Activated naive CD8-positive, alpha-beta T cell treated with anti-CD3 and anti-CD28 coated beads, Interleukin-2, amount 10 ng/mL, durations not matched to agents 7 days and 5 days (primary cell): ENCODE measurements at regions not wholly inside any gene's neighbourhood (a gene's known extent, or its start where the extent isn't known, plus 50 kb on each side); places are given as distances from the start of the nearest gene placed in this dataset.

Experiments
- ATAC-seq: fragments of 150-1000 bp; cut with Tn5 transposase; one replicate; pipeline ENCODE4 v1.10.0; 2021; ENCODE audit warnings: low read depth, moderate library complexity
- POLR2A ChIA-PET: fragments of 350-600 bp; sonication (Branson Sonifier 250); formaldehyde crosslinking; loops from one replicate; lab custom pipeline; 2021; ENCODE audit warnings: antibody characterized with exemption; lab: Charles Lee
- DNase-seq: peaks from one replicate; pipeline ENCODE4 v3.0.0; 2021
- H3K27ac Mint-ChIP-seq: one replicate; pipeline ENCODE4 v1.8.0; 2022; ENCODE audit warnings: mild to moderate bottlenecking, mixed read lengths
- H3K27me3 Mint-ChIP-seq: one replicate; pipeline ENCODE4 v1.8.0; 2022; ENCODE audit warnings: mild to moderate bottlenecking, moderate library complexity, mixed read lengths
- H3K36me3 Mint-ChIP-seq: one replicate; pipeline ENCODE4 v1.8.0; 2021; ENCODE audit warnings: mild to moderate bottlenecking, mixed read lengths
- H3K4me1 Mint-ChIP-seq: one replicate; pipeline ENCODE4 v1.8.0; 2021; ENCODE audit warnings: mixed read lengths
- H3K4me3 Mint-ChIP-seq: one replicate; pipeline ENCODE4 v1.8.0; 2022; ENCODE audit warnings: mild to moderate bottlenecking, moderate library complexity, mixed read lengths
- H3K9me3 Mint-ChIP-seq: one replicate; pipeline ENCODE4 v1.8.0; 2021; ENCODE audit warnings: mixed read lengths

DNA sequence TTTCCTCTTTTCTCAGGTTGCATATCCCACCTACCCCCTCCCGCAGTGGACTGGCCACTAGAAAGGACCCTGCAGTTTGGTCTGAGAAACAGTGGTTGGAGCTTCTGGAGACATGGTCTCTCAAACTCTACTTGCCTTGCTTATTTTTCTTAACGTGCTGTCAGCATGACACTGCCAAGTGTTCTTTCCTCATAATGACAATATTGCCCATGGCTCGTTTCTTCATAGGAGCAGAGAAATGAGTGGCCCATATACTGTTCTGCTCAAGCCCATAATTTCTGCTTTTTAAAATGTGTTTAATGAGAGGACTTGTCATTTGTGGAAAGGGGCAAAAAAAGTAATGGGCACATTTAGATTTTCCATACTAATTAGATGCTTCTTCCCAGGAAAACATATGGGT lies 828.7 kb downstream of the BCL11A start:
- Mint-ChIP-seq H3K9me3 (no peaks in the 10 kb centered on the region), H3K36me3 (no peaks in the 10 kb centered on the region), H3K4me1 (peaks cover 4% of the 10 kb centered on the region), H3K27me3 (no peaks in the 10 kb centered on the region), H3K27ac (no peak overlapping the region), H3K4me3 (no peak overlapping the region)
- ATAC-seq (no peak), DNase-seq (no peak)
- POLR2A ChIA-PET: no interaction called here

DNA sequence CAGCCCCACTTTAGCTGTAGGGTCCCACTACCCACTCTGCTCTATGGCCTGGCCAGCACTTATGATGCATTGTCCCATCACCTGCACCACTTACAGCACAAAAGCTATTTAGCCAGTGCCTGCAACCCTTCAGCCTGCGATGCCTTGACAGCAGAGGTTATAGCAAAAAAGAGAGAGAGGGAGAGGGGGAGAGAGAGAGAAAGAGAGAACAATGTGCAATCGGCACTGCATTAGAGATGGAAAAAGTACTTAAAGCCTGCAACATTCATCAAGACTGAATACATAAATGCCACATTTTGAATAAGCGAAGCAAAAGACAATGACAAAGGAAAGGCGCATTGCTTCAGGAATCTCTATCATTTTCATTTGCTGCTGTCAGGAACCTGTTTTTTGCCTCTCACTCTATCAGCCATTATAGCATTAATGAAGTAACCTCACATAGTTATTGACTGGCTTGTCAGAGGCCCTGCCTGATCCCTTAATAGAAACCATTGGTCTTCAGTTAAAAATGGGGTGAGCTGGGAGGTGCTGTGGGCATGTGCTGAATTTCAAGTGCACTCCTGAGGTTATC lies 833.1 kb downstream of the BCL11A start:
- POLR2A ChIA-PET: no interaction called here
- H3K27me3 Mint-ChIP-seq: no peaks in the 10 kb centered on the region
- no peaks in the 10 kb centered on the region for H3K9me3 Mint-ChIP-seq
- DNase-seq (no peak), ATAC-seq (no peak)
- H3K4me1 Mint-ChIP-seq: no peaks in the 10 kb centered on the region
- no peak overlapping the region for H3K27ac Mint-ChIP-seq
- H3K36me3 Mint-ChIP-seq: no peaks in the 10 kb centered on the region
- no peak overlapping the region for H3K4me3 Mint-ChIP-seq

DNA sequence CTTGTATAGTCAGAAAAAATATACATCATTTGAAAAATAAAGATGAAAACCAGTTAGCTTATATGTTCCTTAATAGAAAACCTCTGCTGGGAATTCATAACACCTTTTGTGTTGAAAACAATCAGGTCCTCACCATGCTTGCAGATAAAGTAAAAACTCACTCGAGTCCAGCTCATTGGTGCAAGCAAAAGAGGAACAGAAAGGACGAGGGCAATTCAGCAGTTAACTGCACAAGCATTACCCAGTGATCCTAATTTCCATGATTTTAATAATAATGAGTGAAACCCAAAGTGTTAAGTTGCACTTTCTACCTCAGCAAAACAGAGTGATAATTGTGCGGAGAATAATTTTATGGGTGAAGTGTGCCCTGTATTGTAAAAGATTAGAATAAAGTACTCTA lies 839.9 kb downstream of the BCL11A start:
- ATAC-seq (no peak), DNase-seq (no peak)
- POLR2A ChIA-PET: no interaction called here
- Mint-ChIP-seq H3K27me3 (peaks cover 5% of the 10 kb centered on the region), H3K27ac (no peak overlapping the region), H3K4me1 (no peaks in the 10 kb centered on the region), H3K36me3 (no peaks in the 10 kb centered on the region), H3K4me3 (no peak overlapping the region), H3K9me3 (no peaks in the 10 kb centered on the region)

DNA sequence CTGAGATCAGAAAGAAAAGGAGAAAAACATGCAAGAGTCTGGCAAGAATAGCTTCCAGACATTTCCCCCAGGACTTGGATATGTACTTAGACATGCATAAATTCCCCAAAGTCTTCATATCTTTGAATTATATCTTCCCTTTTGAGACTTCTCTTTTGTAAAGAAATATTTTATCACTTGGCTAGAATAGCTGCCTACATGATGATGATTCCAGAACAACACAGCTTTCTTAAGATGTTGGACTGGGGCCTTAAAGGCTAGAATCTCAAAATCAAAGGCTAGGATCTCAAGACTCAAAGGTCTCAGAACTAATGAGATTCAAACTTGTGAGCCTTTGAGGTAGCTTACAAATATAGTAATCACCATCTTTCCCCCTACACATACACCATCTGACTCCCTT lies 842.3 kb downstream of the BCL11A start:
- H3K4me3 Mint-ChIP-seq: no peak overlapping the region
- POLR2A ChIA-PET: no interaction called here
- H3K27ac Mint-ChIP-seq: no peak overlapping the region
- DNase-seq (no peak), ATAC-seq (no peak)
- H3K9me3 Mint-ChIP-seq: no peaks in the 10 kb centered on the region
- no peaks in the 10 kb centered on the region for H3K4me1 Mint-ChIP-seq
- H3K27me3 Mint-ChIP-seq: peaks cover 5% of the 10 kb centered on the region
- no peaks in the 10 kb centered on the region for H3K36me3 Mint-ChIP-seq

DNA sequence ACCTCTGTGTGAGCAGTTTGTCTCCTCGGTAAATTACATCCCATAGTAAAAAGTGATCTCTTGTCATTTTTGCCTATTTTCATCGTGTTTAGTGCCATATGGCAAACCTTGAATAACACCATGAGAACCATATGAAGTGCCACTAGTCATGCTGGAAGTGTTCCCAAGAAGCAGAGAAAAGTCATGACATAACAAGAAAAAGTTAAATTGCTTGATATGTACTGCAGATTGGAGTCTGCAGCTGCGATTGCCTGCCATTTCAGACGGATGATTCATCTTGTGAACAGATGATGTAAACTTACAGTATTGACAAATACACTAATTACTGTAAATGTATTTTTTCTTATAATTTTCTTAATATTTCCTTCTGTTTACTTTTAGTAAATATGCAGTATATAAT lies 846.7 kb downstream of the BCL11A start:
- DNase-seq: no peak
- POLR2A ChIA-PET: no interaction called here
- Mint-ChIP-seq H3K27ac (no peak overlapping the region), H3K27me3 (peaks cover 2% of the 10 kb centered on the region), H3K36me3 (no peaks in the 10 kb centered on the region), H3K4me3 (no peak overlapping the region), H3K4me1 (no peaks in the 10 kb centered on the region), H3K9me3 (peaks cover 2% of the 10 kb centered on the region)
- no peak for ATAC-seq

DNA sequence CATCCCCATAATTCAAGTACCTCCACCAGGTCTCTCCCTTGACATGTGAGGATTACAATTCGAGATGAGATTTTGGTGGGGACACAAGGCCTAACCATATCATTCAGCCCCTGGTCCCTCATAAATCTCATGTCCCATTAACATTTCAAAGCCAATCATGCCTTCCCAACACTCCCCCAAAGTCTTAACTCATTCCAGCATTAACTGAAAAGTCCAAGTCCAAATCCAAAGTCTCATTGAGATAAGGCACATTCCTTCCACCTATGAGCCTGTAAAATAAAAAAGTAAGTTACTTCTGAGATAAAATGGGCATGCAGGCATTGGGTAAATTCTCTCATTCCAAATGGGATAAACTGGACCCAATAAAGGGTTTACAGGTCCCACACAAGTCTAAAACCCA lies 849.7 kb downstream of the BCL11A start:
- Mint-ChIP-seq H3K4me1 (no peaks in the 10 kb centered on the region), H3K4me3 (no peak overlapping the region), H3K9me3 (peaks cover 2% of the 10 kb centered on the region), H3K27ac (no peak overlapping the region), H3K27me3 (peaks cover 2% of the 10 kb centered on the region), H3K36me3 (no peaks in the 10 kb centered on the region)
- DNase-seq (no peak), ATAC-seq (no peak)
- POLR2A ChIA-PET: no interaction called here

DNA sequence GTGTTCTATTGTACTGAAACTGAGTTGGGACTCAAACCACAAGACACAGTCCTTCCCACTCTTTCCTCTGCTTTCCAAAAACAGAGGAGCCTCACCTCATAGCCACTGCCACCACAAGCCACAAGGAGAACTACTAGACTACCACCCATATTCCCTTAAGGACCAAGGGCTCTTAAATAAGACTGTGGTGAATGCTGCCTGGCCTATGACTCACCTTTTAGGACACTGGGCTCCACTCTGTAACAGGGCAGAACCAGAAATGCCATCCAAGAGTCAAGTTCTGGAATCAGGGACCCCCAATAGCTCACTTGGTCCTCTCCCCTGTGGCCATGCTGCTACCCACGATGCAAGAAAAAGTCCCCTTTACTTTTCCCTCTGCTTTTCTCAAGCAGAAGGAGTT lies 851.4 kb downstream of the BCL11A start:
- Mint-ChIP-seq H3K36me3 (no peaks in the 10 kb centered on the region), H3K9me3 (peaks cover 2% of the 10 kb centered on the region), H3K4me3 (no peak overlapping the region), H3K4me1 (no peaks in the 10 kb centered on the region), H3K27ac (no peak overlapping the region), H3K27me3 (peaks cover 2% of the 10 kb centered on the region)
- POLR2A ChIA-PET: no interaction called here
- DNase-seq: no peak
- no peak for ATAC-seq

DNA sequence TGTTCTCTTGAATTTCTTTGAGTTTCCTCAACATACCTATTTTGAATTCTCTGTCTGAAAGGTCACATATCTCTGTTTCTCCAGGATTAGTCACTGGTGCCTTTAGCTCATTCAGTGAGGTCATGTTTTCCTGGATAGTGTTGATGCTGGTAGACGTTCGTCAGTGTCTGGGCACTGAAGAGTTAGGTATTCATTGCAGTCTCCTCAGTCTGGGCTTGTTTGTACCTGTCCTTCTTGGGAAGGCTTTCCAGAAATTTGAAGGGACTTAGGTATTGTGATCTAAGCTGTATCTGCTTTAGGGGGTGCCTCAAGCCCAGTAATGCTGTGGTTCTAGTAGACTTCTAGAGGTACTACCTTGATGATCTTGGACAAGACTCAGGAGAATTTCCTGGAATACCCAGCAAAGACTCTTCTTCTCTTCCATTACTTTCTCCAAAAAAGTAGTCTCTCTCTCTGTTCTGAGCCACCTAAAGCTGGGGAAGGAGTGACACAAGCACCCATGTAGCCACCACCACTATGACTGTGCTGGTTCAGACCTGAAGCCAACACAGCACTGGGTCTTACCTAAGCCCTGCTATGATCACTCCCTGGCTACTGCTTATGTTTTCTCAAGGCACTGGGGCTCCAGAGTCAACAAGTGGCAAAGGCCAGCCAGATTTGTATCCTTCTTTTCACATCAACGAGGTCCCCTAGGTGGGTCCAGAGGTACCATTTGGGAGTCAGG lies 852.0 kb downstream of the BCL11A start:
- no peak overlapping the region for H3K4me3 Mint-ChIP-seq
- no peak for ATAC-seq

DNA sequence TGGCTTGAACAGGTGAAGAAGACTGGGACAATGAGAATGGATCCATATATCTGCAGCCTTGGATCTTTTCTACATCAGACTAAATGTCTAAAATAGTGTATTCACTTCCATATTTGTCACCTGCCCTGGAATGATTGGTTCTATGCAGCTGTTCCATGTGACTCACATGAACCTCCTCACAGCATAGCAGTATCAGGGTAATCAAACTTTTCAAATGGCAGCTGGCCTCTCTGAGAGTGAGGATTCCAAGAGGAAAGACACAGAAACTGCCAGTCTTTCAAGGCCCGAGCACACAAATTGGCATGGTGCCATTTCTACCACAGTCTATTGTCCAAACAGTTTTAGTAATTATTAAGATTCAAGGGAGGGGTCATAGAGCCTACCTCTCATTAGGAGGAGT lies 859.3 kb downstream of the BCL11A start:
- DNase-seq (no peak), ATAC-seq (no peak)
- Mint-ChIP-seq H3K27me3 (no peaks in the 10 kb centered on the region), H3K36me3 (no peaks in the 10 kb centered on the region), H3K27ac (no peak overlapping the region), H3K9me3 (peaks cover 2% of the 10 kb centered on the region), H3K4me1 (no peaks in the 10 kb centered on the region), H3K4me3 (no peak overlapping the region)
- POLR2A ChIA-PET: no interaction called here

More for the DNA sequence above, 852.0 kb downstream of the BCL11A start:
- no peaks in the 10 kb centered on the region for H3K36me3 Mint-ChIP-seq
- no peak overlapping the region for H3K27ac Mint-ChIP-seq
- H3K9me3 Mint-ChIP-seq: peaks cover 2% of the 10 kb centered on the region
- POLR2A ChIA-PET: no interaction called here
- DNase-seq: no peak
- H3K27me3 Mint-ChIP-seq: peaks cover 2% of the 10 kb centered on the region
- no peaks in the 10 kb centered on the region for H3K4me1 Mint-ChIP-seq

DNA sequence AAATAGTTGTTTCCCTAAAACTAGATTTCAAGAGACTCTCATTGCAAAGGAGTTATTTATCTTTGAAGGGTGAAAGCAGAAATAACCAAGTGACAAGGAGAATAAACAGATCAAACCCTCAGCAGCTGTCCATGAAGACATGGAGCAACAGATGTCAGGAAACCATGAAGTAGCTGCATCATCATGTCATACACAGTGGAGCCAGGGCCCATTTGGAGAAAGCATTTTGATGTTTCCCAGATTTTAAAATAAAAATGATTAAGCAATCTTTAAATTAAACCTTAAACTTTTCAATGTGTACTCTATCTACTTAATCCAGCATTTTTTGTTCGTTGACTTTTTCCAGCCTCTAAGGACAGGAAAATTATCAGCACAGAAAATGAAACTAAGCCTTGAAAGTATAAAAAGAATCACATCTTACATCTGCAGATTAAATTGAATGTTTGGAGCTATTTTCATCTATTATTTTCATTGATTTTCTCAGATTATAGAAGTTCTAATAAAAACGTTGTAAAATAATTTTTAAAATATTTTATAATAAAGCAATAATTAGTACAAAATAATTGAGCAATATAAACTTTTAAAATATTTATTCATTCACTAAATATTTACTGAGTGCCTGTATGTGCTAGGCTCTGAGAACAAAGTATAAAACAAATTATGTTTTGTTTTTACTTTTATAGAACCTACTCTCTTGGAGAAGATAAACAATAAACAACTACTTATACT lies 860.1 kb downstream of the BCL11A start:
- Mint-ChIP-seq H3K36me3 (no peaks in the 10 kb centered on the region), H3K27ac (no peak overlapping the region), H3K27me3 (no peaks in the 10 kb centered on the region), H3K4me3 (no peak overlapping the region), H3K9me3 (peaks cover 3% of the 10 kb centered on the region), H3K4me1 (no peaks in the 10 kb centered on the region)
- POLR2A ChIA-PET: no interaction called here
- ATAC-seq: no peak
- no peak for DNase-seq

DNA sequence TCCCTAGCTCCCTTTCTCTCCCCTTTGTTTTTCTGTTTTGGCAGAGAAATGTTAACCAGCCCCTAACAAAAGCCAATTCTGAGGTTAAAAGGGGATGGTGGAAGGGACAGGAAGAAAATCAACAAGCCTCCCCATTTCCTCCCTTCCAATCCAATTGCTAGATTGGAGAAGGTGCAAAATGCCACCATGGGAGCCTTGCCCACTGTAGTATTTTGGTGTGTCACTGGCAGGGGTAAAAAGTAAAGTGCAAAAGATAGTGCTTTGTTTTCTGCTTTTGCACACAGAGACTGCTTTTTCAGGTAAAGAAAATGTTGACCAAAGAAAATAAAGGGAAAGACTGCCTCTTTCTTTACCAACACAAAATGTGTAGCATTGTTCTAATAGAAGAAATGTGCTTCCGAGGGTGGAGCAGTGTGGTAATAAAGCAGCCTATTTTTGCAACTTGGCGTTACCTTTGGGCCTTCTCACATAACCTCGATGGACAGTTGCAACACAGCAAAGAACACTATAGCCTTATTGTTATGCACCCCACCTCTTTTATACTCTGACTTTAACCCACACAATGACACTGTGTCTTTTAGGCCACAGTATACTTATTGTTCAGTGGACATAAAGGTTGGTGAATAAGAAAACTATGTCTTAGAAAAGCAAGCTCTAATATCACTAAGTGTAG lies 861.8 kb downstream of the BCL11A start:
- POLR2A ChIA-PET: no interaction called here
- no peak overlapping the region for H3K27ac Mint-ChIP-seq
- H3K36me3 Mint-ChIP-seq: no peaks in the 10 kb centered on the region
- no peaks in the 10 kb centered on the region for H3K4me1 Mint-ChIP-seq
- no peak for ATAC-seq
- DNase-seq: no peak
- no peaks in the 10 kb centered on the region for H3K27me3 Mint-ChIP-seq
- peaks cover 4% of the 10 kb centered on the region for H3K9me3 Mint-ChIP-seq
- no peak overlapping the region for H3K4me3 Mint-ChIP-seq

DNA sequence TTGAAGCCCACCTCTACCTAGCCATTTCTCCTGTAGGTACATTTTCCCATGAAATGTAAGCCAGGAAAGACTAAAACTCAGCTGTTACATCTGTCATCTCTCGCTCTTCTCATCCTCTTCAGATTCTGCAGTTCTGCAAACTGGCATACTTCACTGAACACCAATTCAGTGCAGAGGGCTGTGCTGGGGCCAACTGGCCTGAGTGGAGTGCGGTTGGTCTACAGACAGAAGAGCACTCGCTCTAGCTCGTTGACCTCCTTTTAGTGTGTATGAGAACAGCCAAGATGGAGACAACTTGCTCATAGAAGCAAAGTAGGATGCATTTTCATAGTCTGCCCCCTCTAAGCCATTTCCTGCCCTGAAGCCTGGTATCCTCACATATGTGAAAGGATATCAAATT lies 862.6 kb downstream of the BCL11A start:
- POLR2A ChIA-PET: no interaction called here
- Mint-ChIP-seq H3K4me1 (no peaks in the 10 kb centered on the region), H3K27ac (no peak overlapping the region), H3K9me3 (peaks cover 4% of the 10 kb centered on the region), H3K4me3 (no peak overlapping the region), H3K36me3 (no peaks in the 10 kb centered on the region), H3K27me3 (no peaks in the 10 kb centered on the region)
- DNase-seq (no peak), ATAC-seq (no peak)

DNA sequence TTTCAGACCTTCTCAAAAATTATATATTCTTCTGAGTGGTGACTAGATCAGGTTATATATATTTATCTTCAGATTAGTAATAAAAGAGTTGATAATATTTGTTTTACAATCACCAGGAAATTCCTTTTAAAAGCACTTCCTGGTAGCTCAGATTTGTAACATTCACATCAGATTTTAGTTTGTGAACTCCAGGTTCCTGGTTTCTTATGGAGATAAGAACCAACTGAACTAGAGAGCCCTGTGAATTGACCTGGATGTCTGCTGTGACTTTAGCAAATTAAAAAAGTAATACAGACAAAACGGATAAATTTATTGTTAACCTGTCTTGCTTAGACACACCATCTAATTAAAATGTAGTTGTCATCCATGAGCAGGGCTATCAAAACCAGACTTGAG lies 868.7 kb downstream of the BCL11A start:
- no peaks in the 10 kb centered on the region for H3K27me3 Mint-ChIP-seq

More for the DNA sequence above, 868.7 kb downstream of the BCL11A start:
- Mint-ChIP-seq H3K27ac (no peak overlapping the region), H3K4me1 (no peaks in the 10 kb centered on the region), H3K4me3 (no peak overlapping the region), H3K9me3 (peaks cover 5% of the 10 kb centered on the region), H3K36me3 (no peaks in the 10 kb centered on the region)
- ATAC-seq: no peak
- no peak for DNase-seq
- POLR2A ChIA-PET: no interaction called here
